HUDEP-2 (cell line): ENCODE measurements at regions not wholly inside any gene's neighbourhood (a gene's known extent, or its start where the extent isn't known, plus 50 kb on each side); places are given as distances from the start of the nearest gene placed in this dataset.
"Not testable (repeated sequence)": the region's sequence is repeated elsewhere in the genome, so short reads cannot be mapped to it uniquely, and the experiment has no call there.

Source experiments
- DNase-seq, 76 experiments: peaks; one replicate each; lab custom pipeline; 2025; ENCODE audit not compliant: unreplicated experiment in 76 of 76; lab: John Stamatoyannopoulos, UW

DNA sequence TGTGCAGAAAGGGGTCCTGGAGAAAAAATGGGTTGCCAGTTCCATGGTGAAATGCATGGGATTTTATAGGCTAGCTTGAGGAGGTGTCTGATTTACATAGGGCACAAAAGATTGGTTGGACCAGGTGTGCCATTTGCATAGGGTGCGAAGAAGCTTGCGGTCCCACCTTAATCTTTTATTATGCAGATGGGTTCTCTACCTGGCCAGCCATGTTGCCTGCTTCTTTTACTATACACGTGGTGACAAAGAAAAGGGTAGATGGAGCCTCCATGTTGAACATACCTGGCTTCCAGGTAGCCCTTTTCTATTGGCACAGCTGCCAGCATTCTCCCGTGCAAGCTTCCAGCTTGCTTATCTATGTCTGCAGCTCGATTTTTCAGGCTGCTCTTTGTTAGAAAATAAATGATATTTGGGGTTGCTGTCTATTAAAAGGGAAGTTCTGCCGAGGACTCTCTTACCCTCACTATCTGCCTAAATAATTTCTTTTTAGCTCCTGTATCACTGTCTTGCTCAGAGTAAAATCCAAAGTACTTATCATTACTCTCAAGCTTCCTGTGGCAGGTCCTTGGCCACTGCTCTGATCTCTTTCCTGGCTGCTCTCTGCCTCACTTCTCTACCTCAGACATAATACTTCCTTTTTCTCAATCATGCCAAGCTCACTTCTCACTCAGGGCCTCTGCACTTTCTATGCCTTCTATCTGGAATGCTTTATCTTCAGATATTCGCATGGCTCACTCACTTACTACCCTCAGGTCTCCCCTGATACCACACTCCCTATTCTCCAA is 216.0 kb upstream of the DAAM1 start:
- DNase-seq, result no peak

DNA sequence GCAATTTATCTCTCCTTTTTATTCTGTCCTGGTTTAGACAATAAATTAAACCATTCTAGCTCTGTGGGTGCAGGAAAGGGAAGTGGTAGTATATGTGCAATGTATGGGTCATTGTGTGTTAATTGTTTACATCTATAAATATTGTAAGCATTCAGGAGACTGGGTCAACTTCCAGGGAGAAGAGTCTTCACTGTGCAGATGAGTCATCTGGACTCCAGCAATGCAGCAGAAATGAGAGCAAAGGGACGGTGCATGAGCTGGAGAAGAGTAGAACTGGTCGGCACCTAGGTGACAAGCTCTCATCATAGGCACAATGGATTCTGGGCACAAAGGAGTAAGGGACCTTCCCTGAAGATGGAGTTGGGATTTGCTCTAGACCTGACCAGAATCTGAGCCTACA is 211.1 kb upstream of the DAAM1 start:
- DNase-seq, result no peak

DNA sequence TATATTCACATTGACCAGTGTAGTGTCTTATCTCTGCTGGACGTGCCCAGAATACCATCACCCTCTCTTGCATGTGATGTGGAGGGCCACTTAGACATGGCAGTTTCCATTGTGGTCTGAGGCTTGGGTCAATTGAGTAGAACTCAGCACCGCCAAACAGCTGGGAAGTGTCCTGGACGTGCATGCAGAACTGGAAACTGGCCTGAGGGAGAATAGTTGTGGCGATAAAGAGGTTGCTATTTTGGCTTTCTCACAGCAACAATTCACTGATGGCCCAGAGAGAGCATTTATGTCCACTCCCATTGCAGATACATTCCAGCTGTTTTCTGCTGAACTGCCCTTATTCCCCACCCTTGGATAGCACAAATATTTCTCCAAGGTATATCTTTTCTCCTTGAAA is 210.1 kb upstream of the DAAM1 start:
- no peak for DNase-seq

DNA sequence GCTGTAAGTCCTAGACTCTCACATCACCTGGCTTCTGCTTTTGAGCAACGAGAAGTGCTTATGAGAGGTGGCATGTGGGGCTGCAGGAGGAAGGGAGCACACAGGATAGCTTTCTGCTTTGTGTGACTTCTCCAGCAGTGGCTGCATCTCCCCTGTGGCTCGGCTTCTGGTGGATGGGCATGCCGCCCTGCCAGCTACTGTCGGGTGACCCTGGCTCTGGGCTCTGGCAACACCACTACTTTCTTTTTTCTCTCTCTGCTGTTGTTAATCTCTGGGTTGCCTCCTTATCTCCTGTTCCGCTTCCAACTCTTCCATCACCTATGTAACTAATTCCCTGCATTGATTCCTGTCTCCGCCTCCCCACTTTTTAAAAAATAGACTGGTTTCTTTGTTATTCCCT is 209.1 kb upstream of the DAAM1 start:
- no peak for DNase-seq

DNA sequence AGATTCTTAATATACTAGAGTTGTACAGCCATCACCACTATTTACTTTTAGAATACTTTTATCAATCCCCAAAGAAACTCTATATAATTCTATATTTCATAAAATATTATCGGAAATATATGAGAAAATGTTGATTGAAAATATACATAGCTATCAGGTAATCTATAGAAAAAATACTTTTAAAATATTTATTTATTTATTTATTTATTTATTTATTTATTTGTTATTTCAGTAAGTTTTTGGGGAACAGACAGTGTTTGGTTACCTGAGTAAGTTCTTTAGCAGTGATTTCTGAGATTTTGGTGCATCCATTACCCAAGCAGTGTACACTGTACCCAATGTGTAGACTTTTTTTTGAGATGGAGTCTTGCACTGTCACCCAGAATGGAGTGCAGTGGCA is 206.6 kb upstream of the DAAM1 start:
- no peak for DNase-seq

DNA sequence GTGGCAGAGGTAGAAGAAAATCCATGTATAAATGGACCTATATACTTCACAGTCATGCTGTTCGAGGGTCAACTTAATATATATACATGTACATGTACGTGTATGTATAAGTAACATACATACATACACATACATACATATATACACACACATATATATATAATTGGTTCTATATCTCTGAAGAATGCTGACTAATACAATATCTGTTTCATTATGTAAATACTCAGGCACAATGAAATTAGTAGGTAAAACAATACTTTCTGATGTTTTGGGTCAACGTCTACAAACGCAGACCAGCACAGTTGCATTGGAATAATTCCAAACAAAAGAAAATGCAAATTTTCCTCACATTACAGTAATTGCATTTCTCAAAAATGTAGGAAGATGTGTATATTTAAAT is 202.7 kb upstream of the DAAM1 start:
- no peak for DNase-seq

DNA sequence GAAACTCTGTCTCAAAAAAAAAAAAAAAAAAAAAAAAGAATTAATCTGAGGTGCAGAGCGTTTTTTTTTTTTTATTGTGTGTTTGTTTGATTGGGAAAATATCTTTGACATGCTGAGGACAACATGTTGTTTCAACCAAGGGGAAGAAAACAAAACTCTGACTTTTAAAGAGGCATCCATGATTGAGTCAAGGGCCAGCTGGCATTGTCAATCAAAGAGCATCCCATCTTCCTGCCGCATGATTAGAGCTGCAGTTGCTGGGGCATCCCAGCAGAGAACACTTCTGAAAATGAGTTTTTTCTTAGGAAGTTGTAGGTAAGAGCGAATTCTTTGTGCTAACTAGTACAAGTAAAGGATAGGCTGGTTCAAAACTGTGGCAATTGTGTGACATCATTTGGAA is 200.9 kb upstream of the DAAM1 start:
- no peak for DNase-seq

DNA sequence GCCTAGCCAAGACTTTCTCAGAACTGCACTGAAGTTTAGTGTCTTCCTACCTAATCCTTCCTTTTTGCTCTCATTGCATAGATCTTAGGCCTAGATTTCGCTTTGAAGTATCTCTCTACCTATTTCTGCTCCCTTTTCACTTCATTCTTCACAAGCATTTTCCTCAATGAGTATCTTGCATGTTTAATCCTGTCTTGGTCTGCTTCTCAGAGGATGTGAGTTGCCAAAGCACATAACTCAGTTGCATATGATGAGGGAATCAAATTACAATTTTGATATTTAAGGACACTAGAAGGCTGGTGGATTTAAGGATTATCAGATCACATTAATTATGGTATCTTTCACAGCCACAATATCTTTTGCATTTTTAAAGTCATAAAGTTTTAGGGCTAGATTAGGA is 195.5 kb upstream of the DAAM1 start:
- DNase-seq, result no peak

DNA sequence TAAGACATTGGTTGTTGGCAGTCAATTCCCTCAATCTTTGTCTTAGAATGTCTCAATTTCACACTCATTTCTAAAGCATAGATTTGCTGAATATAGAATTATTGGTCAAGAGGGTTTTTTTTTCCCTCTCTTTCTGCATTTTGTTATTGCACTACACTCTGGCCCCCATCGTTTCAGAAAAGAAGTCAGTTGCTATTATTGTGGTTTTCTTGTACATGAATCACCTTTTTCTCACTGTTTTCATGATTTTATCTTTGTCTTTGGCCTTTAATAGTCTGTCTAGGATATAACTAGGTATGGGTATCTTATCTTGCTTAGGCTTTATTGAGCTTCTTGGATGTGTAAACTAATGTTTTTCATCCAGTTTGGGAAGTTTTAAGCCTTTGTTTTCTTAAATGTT is 194.3 kb upstream of the DAAM1 start:
- DNase-seq, result no peak

DNA sequence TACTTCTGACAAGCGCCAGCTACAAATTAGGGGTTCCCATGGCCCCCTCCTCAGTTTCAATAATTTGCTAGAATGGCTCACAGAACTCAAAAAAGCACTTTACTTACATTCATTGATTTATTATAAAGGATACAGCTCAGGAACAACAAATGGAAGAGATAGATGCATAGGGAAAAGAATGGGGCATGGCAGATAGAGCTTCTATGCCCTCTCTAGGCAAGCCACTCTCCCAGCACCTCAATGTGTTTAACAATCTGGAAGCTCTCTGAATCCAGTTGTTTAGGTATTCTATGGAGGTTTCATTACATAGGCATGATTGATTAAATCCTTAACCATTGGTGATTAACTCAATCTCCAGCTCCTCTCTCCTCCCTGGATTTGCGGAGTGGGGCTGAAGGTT is 184.5 kb upstream of the DAAM1 start:
- no peak for DNase-seq

DNA sequence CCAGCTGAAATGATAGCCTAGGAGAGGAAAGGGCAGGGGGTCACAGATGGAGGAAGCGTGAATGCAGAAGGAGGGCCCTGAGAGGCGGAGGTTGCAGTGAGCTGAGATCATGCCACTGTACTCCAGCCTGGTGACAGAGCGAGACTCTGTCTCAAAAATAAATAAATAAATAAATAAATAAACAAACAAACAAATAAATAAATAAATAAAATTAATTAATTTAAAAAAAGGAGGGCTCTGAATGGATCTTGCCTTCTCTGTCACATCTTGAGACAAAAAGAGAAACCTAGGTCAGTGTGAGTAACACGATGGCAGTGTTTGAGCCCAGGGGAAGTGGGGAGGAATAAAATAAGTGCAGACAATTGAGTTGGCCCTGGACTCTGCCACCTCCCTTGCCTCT is 182.3 kb upstream of the DAAM1 start:
- not testable (repeated sequence) for DNase-seq

DNA sequence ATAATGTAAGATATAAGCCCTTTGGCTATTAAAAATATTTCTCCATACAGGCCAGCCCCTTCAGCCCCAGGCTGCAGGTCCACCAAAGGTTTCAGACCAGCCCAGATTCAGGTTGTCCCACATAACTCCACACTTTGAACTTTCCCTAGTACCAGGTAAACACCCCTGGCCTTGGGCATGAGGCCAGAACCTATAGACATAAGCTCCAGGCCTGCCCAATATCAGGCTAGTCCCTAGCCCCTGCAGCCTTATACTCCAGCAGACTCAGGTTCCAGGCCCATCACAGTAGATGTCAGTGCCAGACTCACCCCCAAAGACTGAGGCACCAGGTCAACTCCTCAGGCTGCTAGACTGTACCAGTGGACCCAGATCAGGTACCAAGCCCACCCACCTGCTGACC is 178.5 kb upstream of the DAAM1 start:
- no peak for DNase-seq

DNA sequence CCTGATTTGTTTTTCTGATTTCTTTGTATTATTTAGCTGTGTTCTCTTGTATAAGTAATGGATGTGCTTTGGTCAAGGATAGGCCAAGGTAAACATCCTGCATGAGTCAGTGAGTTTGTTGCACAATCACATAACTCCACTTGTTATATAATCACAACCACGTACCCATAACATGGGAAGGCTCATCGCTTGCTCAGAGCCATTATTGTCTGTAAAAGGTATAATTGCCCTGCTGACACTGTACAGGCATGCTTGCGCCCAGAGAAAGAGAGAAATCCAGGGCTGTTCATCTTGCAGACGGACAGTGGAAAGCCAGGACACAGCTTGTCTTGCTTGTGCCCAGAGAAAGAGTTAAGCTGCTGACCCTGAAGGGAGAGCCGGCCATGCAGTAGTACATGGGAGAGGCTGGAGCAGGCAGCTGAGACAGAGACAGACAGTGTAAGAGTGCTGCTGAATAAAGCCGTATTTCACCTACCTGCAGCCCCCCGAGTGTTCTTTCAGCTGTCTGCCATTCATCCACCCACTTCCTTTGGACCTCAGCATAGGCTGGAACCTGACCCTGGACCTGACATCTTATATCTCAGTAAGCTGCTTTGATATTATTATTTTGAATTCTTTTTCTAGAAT is 174.7 kb upstream of the DAAM1 start:
- no peak for DNase-seq

DNA sequence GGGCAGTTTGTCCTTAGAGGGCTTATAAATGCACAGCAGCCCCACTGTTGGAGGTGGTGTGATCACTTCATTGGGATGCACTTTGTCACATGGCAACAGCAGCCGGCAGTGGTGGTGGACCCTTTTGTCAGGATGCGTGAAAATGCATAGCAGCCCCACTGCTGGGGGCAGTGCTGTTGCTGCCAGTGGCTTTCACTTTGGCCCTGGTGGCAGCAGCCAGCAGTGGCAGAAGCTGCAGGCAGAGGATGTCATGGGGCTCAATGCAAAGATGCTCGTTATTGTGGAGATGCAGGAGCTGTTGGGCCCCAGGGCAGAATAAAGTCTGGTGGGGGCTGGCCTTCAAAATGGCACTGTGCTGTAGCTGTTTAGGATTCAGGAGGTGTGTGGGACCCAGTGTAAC is 173.0 kb upstream of the DAAM1 start:
- no peak for DNase-seq

DNA sequence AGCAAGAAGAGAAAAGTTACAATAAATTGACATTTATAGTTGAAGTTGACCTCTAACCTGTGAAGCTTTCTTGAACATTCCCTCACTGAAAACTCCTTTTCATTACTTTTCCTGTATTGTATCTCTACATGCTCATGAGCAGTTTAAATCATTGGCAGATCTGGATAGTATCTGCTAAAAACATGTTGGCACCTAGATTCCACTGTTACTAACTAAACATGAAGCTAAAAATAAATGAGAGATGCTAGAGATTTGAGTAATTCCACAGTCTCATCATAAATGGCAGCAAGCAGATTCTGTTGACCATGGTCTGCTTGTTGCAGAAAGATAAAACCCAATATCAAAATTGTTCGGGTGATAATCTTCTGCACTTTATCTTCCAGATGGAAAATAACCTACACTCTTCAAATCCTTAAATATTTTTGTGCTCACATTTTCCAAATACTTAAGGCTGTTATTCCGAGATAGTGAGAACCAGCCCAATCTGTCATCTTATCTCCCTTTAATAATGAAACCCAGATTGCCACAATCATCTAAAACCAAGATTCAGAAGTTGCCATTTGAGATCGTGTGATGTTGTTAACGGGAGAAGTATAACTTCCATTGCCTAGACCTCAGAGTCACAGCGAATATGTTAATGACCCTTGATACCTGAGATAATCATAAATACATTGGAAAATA is 171.0 kb upstream of the DAAM1 start:
- no peak for DNase-seq

DNA sequence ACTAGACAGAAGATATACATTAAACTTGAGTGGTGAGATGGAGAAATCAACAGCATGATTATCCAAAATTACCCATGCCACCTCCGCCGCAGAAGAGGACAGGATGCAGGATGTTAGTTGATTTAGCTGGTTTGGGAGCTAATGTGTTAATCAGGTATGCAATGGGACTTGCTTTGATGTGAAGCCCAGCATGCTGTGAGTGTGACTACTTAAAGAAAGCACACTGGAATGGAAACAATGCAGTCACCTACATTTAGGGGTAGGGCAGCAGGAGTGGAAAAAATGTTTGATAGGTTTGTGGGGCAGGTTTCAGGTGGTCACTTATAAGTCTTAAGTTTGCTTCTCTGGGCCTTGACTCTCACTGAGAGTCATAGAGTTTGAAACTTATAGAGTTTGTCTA is 170.0 kb upstream of the DAAM1 start:
- no peak for DNase-seq

DNA sequence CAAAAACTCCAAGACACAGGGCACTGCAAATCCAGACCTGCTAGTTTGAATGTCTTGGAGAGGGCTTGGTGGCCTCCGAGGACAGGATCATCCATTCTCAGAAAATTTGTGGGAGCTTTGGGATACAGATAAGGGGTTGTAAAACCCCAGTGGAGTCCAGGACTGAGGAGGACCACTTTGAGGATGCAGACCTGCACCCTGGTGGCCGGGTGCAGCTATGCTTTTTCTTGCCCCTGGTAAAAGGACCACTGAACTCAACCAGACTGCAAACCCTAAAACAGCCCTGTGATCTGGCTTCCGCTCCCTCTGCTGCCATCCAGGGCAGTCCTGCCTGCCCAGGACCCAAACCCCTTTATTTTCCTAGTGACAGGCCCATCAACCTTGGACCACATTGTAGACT is 169.5 kb upstream of the DAAM1 start:
- peak in 1 of 76 experiments; percentile 10 for DNase-seq

DNA sequence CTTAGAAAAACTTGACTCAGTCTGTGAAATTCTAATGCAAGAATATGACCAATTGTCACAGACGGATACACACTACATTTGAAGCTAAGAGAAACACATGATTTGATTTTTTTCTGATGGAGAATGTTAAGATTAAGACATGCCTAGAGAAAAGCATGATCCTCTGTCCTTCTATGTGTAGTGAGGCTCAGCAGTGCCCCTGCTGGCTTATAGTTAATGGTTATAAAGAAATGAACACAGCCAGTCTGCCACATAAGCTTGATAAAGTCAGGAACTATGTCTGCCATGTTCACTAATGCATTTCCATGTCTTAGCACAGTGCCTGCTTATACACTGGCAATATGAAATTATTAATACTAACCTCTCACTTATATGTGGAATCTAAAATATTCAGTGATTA is 168.1 kb upstream of the DAAM1 start:
- peak in 2 of 76 experiments; percentile 2 to 3 for DNase-seq

DNA sequence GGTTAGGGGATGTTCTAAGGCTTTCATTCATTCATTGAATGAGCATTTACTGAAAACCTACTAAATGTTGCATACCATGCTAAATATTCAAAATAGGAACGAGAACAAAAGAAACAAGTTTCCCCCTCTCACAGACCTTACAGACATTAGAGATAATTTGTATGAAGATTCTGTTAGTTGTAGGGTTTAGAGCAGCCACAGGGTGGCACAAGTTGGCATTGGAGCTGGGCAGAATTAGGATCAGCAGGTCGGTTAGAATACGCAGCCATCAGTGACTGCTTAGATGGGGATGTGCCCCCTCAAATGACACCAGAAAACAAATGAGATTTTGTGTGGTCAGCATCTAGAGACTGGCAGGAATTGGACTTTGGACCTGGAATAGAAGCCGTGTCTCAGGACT is 166.3 kb upstream of the DAAM1 start:
- DNase-seq, result no peak

DNA sequence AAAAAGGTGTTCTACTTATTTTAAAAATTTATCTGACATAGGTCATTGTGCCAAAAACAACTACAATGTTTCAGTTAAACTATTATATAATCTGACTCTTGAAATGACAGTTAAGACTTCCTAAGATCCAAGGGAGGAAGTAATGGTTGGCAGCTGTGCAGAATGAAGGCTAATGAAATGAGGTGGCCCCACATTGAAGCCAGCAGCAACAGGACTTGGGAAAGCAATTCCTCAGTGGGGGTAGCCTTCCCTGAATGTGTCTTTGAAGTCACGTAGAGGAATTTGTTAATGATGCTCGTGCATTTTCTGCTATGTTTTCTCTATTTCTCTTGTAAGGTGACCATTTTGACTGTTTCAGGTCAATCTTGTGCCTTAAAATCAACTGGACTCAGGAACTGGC is 162.4 kb upstream of the DAAM1 start:
- no peak for DNase-seq

DNA sequence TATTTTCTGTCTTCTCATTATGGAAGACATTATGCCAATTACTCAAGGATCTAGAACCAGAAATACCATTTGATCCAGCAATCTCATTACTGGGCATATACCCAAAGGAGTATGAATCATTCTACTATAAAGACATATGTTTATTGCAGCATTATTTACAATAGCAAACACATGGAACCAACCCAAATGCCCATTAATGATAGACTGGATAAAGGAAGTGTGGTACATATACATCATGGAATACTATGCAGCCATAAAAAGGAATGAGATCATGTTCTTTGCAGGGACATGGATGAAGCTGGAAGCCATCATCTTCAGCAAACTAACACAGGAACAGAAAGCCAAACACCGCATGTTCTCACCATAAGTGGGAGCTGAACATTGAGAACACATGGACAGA is 161.8 kb upstream of the DAAM1 start:
- DNase-seq, result not testable (repeated sequence)
